Muscle layer of duodenum (tissue), 2 donors: ENCODE measurements at regions not wholly inside any gene's neighbourhood (a gene's known extent, or its start where the extent isn't known, plus 50 kb on each side); places are given as distances from the start of the nearest gene placed in this dataset.
A peak's percentile ranks its signal among the peaks of the same experiment; 100 is the strongest.

Source experiments
- H3K27ac ChIP-seq: one replicate; pipeline ENCODE4 v1.7.0; 2013; ENCODE audit warnings: mild to moderate bottlenecking, low read length
- H3K27me3 ChIP-seq: one replicate; pipeline ENCODE4 v1.7.0; 2013; ENCODE audit warnings: low read depth, mild to moderate bottlenecking, control low read depth, low read length
- H3K36me3 ChIP-seq, 2 donors: one replicate each; pipeline ENCODE4 v1.7.0; 2013; ENCODE audit warnings: low read length in 2 of 2, control low read depth in 1 of 2, mild to moderate bottlenecking in 1 of 2; ENCODE audit not compliant: insufficient read depth in 2 of 2, control insufficient read depth in 1 of 2
- H3K4me1 ChIP-seq, 2 donors: one replicate each; pipeline ENCODE4 v1.7.0; 2013; ENCODE audit warnings: low read length in 2 of 2, mild to moderate bottlenecking in 2 of 2, control low read depth in 1 of 2, moderate library complexity in 1 of 2; ENCODE audit not compliant: insufficient read depth in 2 of 2, control insufficient read depth in 1 of 2
- H3K4me3 ChIP-seq, 2 donors: one replicate each; pipeline ENCODE4 v1.7.0; 2013; ENCODE audit warnings: low read length in 2 of 2, low read depth in 1 of 2, mild to moderate bottlenecking in 1 of 2
- H3K9me3 ChIP-seq, 2 donors: one replicate each; pipeline ENCODE4 v1.7.0; 2013; ENCODE audit warnings: low read length in 2 of 2, control low read depth in 1 of 2, mild to moderate bottlenecking in 1 of 2; ENCODE audit not compliant: control insufficient read depth in 1 of 2
- donor health status: healthy.

GRCh38 chr13:110811008-110811720 lies 97.7 kb downstream of the ING1 start:
- H3K27me3 ChIP-seq, result peaks cover 13% of the 10 kb centered on the region
- H3K27ac ChIP-seq, result no peak overlapping the region
- H3K4me1 ChIP-seq, result peaks cover 0 to 10% of the 10 kb centered on the region in 2 donors
- H3K36me3 ChIP-seq, result no peaks in the 10 kb centered on the region
- H3K9me3 ChIP-seq, result no peaks in the 10 kb centered on the region
- H3K4me3 ChIP-seq, result no peak overlapping the region

- Histone ChIP-seq H3K4me1 (peaks cover 0 to 10% of the 10 kb centered on the region in 2 donors), H3K4me3 (peak overlapping the region in 1 of 2 donors; percentile 51), H3K36me3 (no peaks in the 10 kb centered on the region), H3K27me3 (peaks cover 13% of the 10 kb centered on the region), H3K27ac (no peak overlapping the region), H3K9me3 (no peaks in the 10 kb centered on the region)
Measured at GRCh38 chr13:110811771-110812120, 98.2 kb downstream of the ING1 start.

- Histone ChIP-seq H3K4me1 (peaks cover 0 to 10% of the 10 kb centered on the region in 2 donors), H3K9me3 (no peaks in the 10 kb centered on the region), H3K36me3 (no peaks in the 10 kb centered on the region), H3K27ac (no peak overlapping the region), H3K4me3 (peak overlapping the region; percentile 21 to 51), H3K27me3 (peaks cover 13% of the 10 kb centered on the region)
Measured at GRCh38 chr13:110812121-110812868, 98.8 kb downstream of the ING1 start.

- Histone ChIP-seq H3K4me1 (peaks cover 0 to 10% of the 10 kb centered on the region in 2 donors), H3K36me3 (no peaks in the 10 kb centered on the region), H3K27me3 (peaks cover 6% of the 10 kb centered on the region), H3K9me3 (no peaks in the 10 kb centered on the region), H3K4me3 (peak overlapping the region in 1 of 2 donors; percentile 51), H3K27ac (no peak overlapping the region)
Measured at GRCh38 chr13:110812869-110813645, 99.6 kb downstream of the ING1 start.

GRCh38 chr13:110813646-110814624 lies 100.4 kb downstream of the ING1 start:
- H3K27me3 ChIP-seq, result peaks cover 6% of the 10 kb centered on the region
- H3K27ac ChIP-seq, result no peak overlapping the region
- H3K4me3 ChIP-seq, result no peak overlapping the region
- no peaks in the 10 kb centered on the region for H3K9me3 ChIP-seq
- H3K4me1 ChIP-seq, result peaks cover 0 to 10% of the 10 kb centered on the region in 2 donors
- no peaks in the 10 kb centered on the region for H3K36me3 ChIP-seq

GRCh38 chr13:110815471-110816204 lies 99.2 kb downstream of the ANKRD10 start:
- Histone ChIP-seq H3K4me3 (no peak overlapping the region), H3K27ac (no peak overlapping the region), H3K4me1 (peaks cover 0 to 10% of the 10 kb centered on the region in 2 donors), H3K9me3 (no peaks in the 10 kb centered on the region), H3K36me3 (no peaks in the 10 kb centered on the region), H3K27me3 (peaks cover 6% of the 10 kb centered on the region)

GRCh38 chr13:110816500-110816899 lies 98.4 kb downstream of the ANKRD10 start:
- no peaks in the 10 kb centered on the region for H3K36me3 ChIP-seq
- H3K27me3 ChIP-seq, result peaks cover 6% of the 10 kb centered on the region
- no peaks in the 10 kb centered on the region for H3K9me3 ChIP-seq
- no peak overlapping the region for H3K27ac ChIP-seq
- no peak overlapping the region for H3K4me3 ChIP-seq
- H3K4me1 ChIP-seq, result peaks cover 0 to 10% of the 10 kb centered on the region in 2 donors

GRCh38 chr13:110817143-110817542 lies 97.7 kb downstream of the ANKRD10 start:
- Histone ChIP-seq H3K36me3 (no peaks in the 10 kb centered on the region), H3K4me3 (no peak overlapping the region)

GRCh38 chr13:110818747-110819146 lies 96.1 kb downstream of the ANKRD10 start:
- Histone ChIP-seq H3K27ac (no peak overlapping the region), H3K36me3 (no peaks in the 10 kb centered on the region), H3K4me1 (no peaks in the 10 kb centered on the region), H3K27me3 (no peaks in the 10 kb centered on the region), H3K4me3 (no peak overlapping the region), H3K9me3 (no peaks in the 10 kb centered on the region)

More at GRCh38 chr13:110817143-110817542, 97.7 kb downstream of the ANKRD10 start:
- Histone ChIP-seq H3K27ac (no peak overlapping the region), H3K4me1 (peaks cover 0 to 6% of the 10 kb centered on the region in 2 donors), H3K9me3 (no peaks in the 10 kb centered on the region), H3K27me3 (peaks cover 2% of the 10 kb centered on the region)
